GM13977 (cell line): ENCODE measurements at regions not wholly inside any gene's neighbourhood (a gene's known extent, or its start where the extent isn't known, plus 50 kb on each side); places are given as distances from the start of the nearest gene placed in this dataset.

ENCODE experiments used
- DNase-seq: peaks from one replicate; pipeline ENCODE4 v3.0.0; 2012; ENCODE audit warnings: low spot score
- CTCF ChIP-seq: IDR thresholded peaks from 2 replicates; pipeline ENCODE4 v1.5.1; 2012; ENCODE audit warnings: mild to moderate bottlenecking, control low read depth; ENCODE audit not compliant: insufficient read depth; ENCODE audit errors: extremely low read depth, missing control alignments
- in situ Hi-C: fragments of 300-500 bp; cut with MboI; formaldehyde crosslinking; loops from one replicate; pipeline ENCODE4 v1.12.0; 2022; ENCODE audit warnings: low sequenced_read_pairs, low pct_unique_long_range_greater_than_20kb, mixed read lengths, inconsistent platforms; ENCODE audit not compliant: unreplicated experiment

- no peak for TF ChIP-seq CTCF
- no peak for DNase-seq
- in situ Hi-C loops, result no loop called here
Observed at GRCh38 chr13:90246687-90247345, 1100.7 kb upstream of the MIR17HG start.

- in situ Hi-C loops, result no loop called here
Observed at GRCh38 chr13:90253806-90254205, 1093.7 kb upstream of the MIR17HG start.

GRCh38 chr13:90254437-90254836, 1093.0 kb upstream of the MIR17HG start:
- DNase-seq, result no peak
- TF ChIP-seq CTCF, result no peak
- in situ Hi-C loops, result no loop called here

More at GRCh38 chr13:90253806-90254205, 1093.7 kb upstream of the MIR17HG start:
- DNase-seq, result no peak
- no peak for TF ChIP-seq CTCF

DNA sequence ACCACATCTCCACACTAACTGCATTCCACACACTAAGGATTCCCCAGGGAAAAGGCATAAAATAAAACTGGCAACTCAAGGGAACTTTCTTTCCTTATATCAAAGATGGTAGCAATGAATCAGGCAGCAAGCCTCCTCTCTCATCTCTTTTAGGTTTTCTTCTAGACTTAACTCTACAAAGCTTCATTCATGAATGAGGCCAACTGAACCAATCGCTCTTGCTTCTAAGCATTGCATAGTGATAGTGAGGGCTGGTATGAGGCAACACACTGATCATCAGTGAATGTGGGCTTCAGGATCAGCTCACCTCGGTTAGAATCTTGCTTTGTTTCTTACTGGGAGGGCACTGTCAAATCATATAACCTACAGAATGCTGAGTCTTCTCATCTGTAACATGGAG, 1090.7 kb upstream of the MIR17HG start:
- in situ Hi-C loops, result no loop called here
- TF ChIP-seq CTCF, result no peak
- DNase-seq, result no peak

DNA sequence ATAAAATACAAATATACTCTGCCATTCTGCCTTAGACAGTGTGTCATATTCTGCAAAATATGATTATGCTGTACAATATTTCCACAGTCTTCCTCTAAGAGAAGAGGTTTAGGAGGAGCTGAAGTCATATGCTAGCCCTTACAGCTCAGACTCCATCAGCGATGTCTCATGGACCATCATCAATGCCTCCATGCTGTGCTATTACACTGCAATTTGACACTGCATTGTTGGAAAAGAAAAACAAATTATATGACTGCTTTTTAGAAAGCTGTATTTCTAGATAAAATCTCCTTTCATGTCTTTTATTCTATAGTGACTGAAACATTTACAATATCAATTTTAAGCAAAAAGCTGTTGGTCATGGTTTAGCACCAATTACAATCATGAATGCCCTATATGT, 1089.4 kb upstream of the MIR17HG start:
- no peak for TF ChIP-seq CTCF
- in situ Hi-C loops, result no loop called here
- no peak for DNase-seq

DNA sequence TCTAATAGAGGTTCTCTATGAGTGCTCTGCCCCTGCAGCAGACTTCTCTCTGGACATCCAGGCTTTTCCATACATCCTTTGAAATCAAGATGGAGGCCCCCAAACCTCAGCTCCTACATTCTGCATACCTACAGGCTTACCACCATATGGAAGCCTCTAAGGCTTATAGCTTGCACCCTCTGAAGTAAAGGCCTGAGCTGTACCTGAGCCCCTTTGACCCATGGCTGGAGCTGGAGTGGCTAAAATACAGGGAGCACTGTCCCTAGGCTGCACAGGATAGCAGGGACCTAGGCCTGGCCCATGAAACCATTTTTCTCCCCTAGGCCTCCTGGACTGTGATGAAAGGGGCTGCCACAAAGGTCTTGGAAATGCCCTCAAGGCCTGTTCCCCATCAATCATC, 1086.1 kb upstream of the MIR17HG start:
- in situ Hi-C loops, result no loop called here
- TF ChIP-seq CTCF, result no peak
- DNase-seq, result no peak
